Neuronal stem cell (in vitro differentiated cells): ENCODE measurements at regions not wholly inside any gene's neighbourhood (a gene's known extent, or its start where the extent isn't known, plus 50 kb on each side); places are given as distances from the start of the nearest gene placed in this dataset.

Source experiments
- DNase-seq: peaks from one replicate; pipeline ENCODE4 v3.0.0-alpha.2; 2013; ENCODE audit warnings: low spot score
- H2AFZ ChIP-seq: one replicate; pipeline ENCODE4 v1.6.1; 2013; ENCODE audit warnings: mild to moderate bottlenecking, low read length, inconsistent platforms
- H2AK5ac ChIP-seq: 2 replicates; pipeline ENCODE4 v1.6.1; 2013; ENCODE audit warnings: low read depth, mild to moderate bottlenecking, inconsistent platforms, low read length, moderate library complexity, mixed read lengths
- H2BK120ac ChIP-seq: 2 replicates; pipeline ENCODE4 v1.6.1; 2013; ENCODE audit warnings: low read depth, mild to moderate bottlenecking, inconsistent platforms, low read length, moderate library complexity, mixed read lengths
- H2BK12ac ChIP-seq: one replicate; pipeline ENCODE4 v1.6.1; 2013; ENCODE audit warnings: low read length, inconsistent platforms
- H2BK15ac ChIP-seq: 2 replicates; pipeline ENCODE4 v1.6.1; 2013; ENCODE audit warnings: mild to moderate bottlenecking, low read length, inconsistent platforms, mixed read lengths
- H2BK5ac ChIP-seq: one replicate; pipeline ENCODE4 v1.6.1; 2013; ENCODE audit warnings: inconsistent platforms, mild to moderate bottlenecking, low read length, moderate library complexity
- H3K14ac ChIP-seq: one replicate; pipeline ENCODE4 v1.6.1; 2013; ENCODE audit warnings: low read length, inconsistent platforms
- H3K18ac ChIP-seq: 2 replicates; pipeline ENCODE4 v1.6.1; 2013; ENCODE audit warnings: low read length, inconsistent platforms
- H3K23ac ChIP-seq: 2 replicates; pipeline ENCODE4 v1.6.1; 2013; ENCODE audit warnings: low read depth, mild to moderate bottlenecking, mixed read lengths, low read length, inconsistent platforms; ENCODE audit not compliant: poor library complexity
- H3K27ac ChIP-seq: replicated peaks from 3 replicates; pipeline ENCODE4 v1.5.1; 2013; ENCODE audit warnings: low read length, inconsistent platforms
- H3K27me3 ChIP-seq, 3 experiments: 2 replicates each; pipeline ENCODE4 v1.6.1; 2013; ENCODE audit warnings: low read length in 3 of 3, mild to moderate bottlenecking in 2 of 3, inconsistent platforms in 1 of 3, low read depth in 1 of 3, mixed read lengths in 1 of 3, moderate library complexity in 1 of 3; ENCODE audit not compliant: control insufficient read depth in 3 of 3, insufficient read depth in 3 of 3
- H3K36me3 ChIP-seq, 2 donors: replicated peaks in 1 of 2; 2 replicates each; pipeline ENCODE4 v1.6.1; 2013; ENCODE audit warnings: low read length in 2 of 2; ENCODE audit not compliant: control insufficient read depth in 2 of 2, insufficient read depth in 2 of 2
- H3K4ac ChIP-seq: 2 replicates; pipeline ENCODE4 v1.6.1; 2013; ENCODE audit warnings: inconsistent platforms, mild to moderate bottlenecking, low read length, moderate library complexity
- H3K4me1 ChIP-seq, 2 donors: 1 replicate in 1 of 2; 2 replicates in 1 of 2; pipeline ENCODE4 v1.6.1; 2013; ENCODE audit warnings: low read length in 2 of 2, low read depth in 1 of 2; ENCODE audit not compliant: control insufficient read depth in 2 of 2, insufficient read depth in 1 of 2
- H3K4me2 ChIP-seq: one replicate; pipeline ENCODE4 v1.6.1; 2013; ENCODE audit warnings: mild to moderate bottlenecking, low read length, inconsistent platforms; ENCODE audit not compliant: insufficient read depth, poor library complexity, severe bottlenecking
- H3K4me3 ChIP-seq, 2 donors: 2 replicates each; pipeline ENCODE4 v1.5.1; 2013; ENCODE audit warnings: low read length in 2 of 2, mild to moderate bottlenecking in 2 of 2, inconsistent platforms in 1 of 2, moderate library complexity in 1 of 2
- H3K79me1 ChIP-seq: one replicate; pipeline ENCODE4 v1.6.1; 2013; ENCODE audit warnings: low read depth, mild to moderate bottlenecking, inconsistent platforms, low read length, moderate library complexity
- H3K9ac ChIP-seq: one replicate; pipeline ENCODE4 v1.6.1; 2013; ENCODE audit warnings: mild to moderate bottlenecking, low read depth, low read length, inconsistent platforms; ENCODE audit not compliant: poor library complexity
- H3K9me3 ChIP-seq, 2 donors: replicated peaks in 1 of 2; 2 replicates each; pipeline versions ENCODE3 to v1.6.1; 2013; ENCODE audit warnings: low read length in 2 of 2, mild to moderate bottlenecking in 2 of 2, inconsistent platforms in 1 of 2, low read depth in 1 of 2, mixed read lengths in 1 of 2, moderate library complexity in 1 of 2; ENCODE audit not compliant: control insufficient read depth in 2 of 2, insufficient read depth in 1 of 2
- H4K8ac ChIP-seq: one replicate; pipeline ENCODE4 v1.6.1; 2013; ENCODE audit warnings: low read depth, mild to moderate bottlenecking, inconsistent platforms, low read length, moderate library complexity
- H4K91ac ChIP-seq: one replicate; pipeline ENCODE4 v1.6.1; 2013; ENCODE audit warnings: low read length, low read depth, mild to moderate bottlenecking, inconsistent platforms; ENCODE audit not compliant: poor library complexity
- WGBS, 2 donors: extraction: QIAGEN DNeasy Blood & Tissue Kit; methylation state at CpG; one replicate each; pipeline ENCODE4 v1.1.7; 2013; ENCODE audit warnings: missing lambda C conversion rate in 2 of 2, mixed read lengths in 1 of 2; ENCODE audit not compliant: insufficient read length in 2 of 2, insufficient replicate concordance in 1 of 2; ENCODE audit errors: extremely low coverage in 2 of 2; 5-methylcytosine and 5-hydroxymethylcytosine counted together

- no peaks in the 10 kb centered on the region for H3K79me1 ChIP-seq
- no peak overlapping the region for H3K4ac ChIP-seq
- no peak overlapping the region for H3K14ac ChIP-seq
- peaks cover 2% of the 10 kb centered on the region in 2 donors for H3K4me1 ChIP-seq
- peak overlapping the region; percentile 19 for H2AK5ac ChIP-seq
- no peak overlapping the region for H2BK120ac ChIP-seq
- peaks cover 0 to 23% (median 0%) of the 10 kb centered on the region in 3 experiments for H3K27me3 ChIP-seq
- H3K9ac ChIP-seq, result no peak overlapping the region
- H3K36me3 ChIP-seq, result no peaks in the 10 kb centered on the region
- H3K18ac ChIP-seq, result no peak overlapping the region
- H2AFZ ChIP-seq, result no peak overlapping the region
- H3K23ac ChIP-seq, result peak overlapping the region; percentile 81
- H3K4me3 ChIP-seq, result peak overlapping the region in 1 of 2 donors; percentile 45
- no peak overlapping the region for H4K8ac ChIP-seq
- no peak overlapping the region for H3K27ac ChIP-seq
- no peak overlapping the region for H4K91ac ChIP-seq
- peak overlapping the region; percentile 10 for H2BK15ac ChIP-seq
- no peak overlapping the region for H3K4me2 ChIP-seq
- WGBS, 2 donors, result no CpG with 5 or more reads among the region's 3 CpGs
- no peak for DNase-seq
- H2BK12ac ChIP-seq, result no peak overlapping the region
- no peaks in the 10 kb centered on the region for H3K9me3 ChIP-seq
- no peak overlapping the region for H2BK5ac ChIP-seq
Measured at GRCh38 chr16:11403534-11403795, 58.2 kb downstream of the RMI2 start.

GRCh38 chr16:11403920-11404319 is 58.7 kb downstream of the RMI2 start:
- H2BK12ac ChIP-seq, result no peak overlapping the region
- peaks cover 2% of the 10 kb centered on the region in 2 donors for H3K4me1 ChIP-seq
- DNase-seq, result no peak
- no peak overlapping the region for H3K23ac ChIP-seq
- no peaks in the 10 kb centered on the region for H3K36me3 ChIP-seq
- H2AK5ac ChIP-seq, result peak overlapping the region; percentile 19
- H4K8ac ChIP-seq, result no peak overlapping the region
- WGBS, 2 donors, result no CpG with 5 or more reads among the region's 6 CpGs
- no peak overlapping the region for H3K14ac ChIP-seq
- no peak overlapping the region for H3K18ac ChIP-seq
- no peaks in the 10 kb centered on the region for H3K79me1 ChIP-seq
- H3K4me2 ChIP-seq, result no peak overlapping the region
- no peak overlapping the region for H2AFZ ChIP-seq
- H3K9me3 ChIP-seq, result no peaks in the 10 kb centered on the region
- H3K4me3 ChIP-seq, result no peak overlapping the region
- no peak overlapping the region for H3K27ac ChIP-seq
- H4K91ac ChIP-seq, result no peak overlapping the region
- H2BK120ac ChIP-seq, result no peak overlapping the region
- no peak overlapping the region for H3K4ac ChIP-seq
- no peak overlapping the region for H2BK15ac ChIP-seq
- H2BK5ac ChIP-seq, result no peak overlapping the region
- peaks cover 0 to 23% (median 0%) of the 10 kb centered on the region in 3 experiments for H3K27me3 ChIP-seq
- H3K9ac ChIP-seq, result no peak overlapping the region

- no peak for DNase-seq
- Histone ChIP-seq H3K27ac (no peak overlapping the region), H3K18ac (peak overlapping the region; percentile 27), H2AFZ (no peak overlapping the region), H3K9ac (no peak overlapping the region), H3K4me1 (peaks cover 2% of the 10 kb centered on the region in 2 donors), H2AK5ac (no peak overlapping the region), H2BK120ac (no peak overlapping the region), H4K91ac (no peak overlapping the region), H3K4me2 (no peak overlapping the region), H3K14ac (no peak overlapping the region), H3K9me3 (no peaks in the 10 kb centered on the region), H2BK15ac (no peak overlapping the region), H2BK12ac (no peak overlapping the region), H3K79me1 (no peaks in the 10 kb centered on the region), H3K23ac (no peak overlapping the region), H2BK5ac (no peak overlapping the region), H3K36me3 (no peaks in the 10 kb centered on the region), H3K4ac (no peak overlapping the region), H3K4me3 (no peak overlapping the region), H4K8ac (no peak overlapping the region), H3K27me3 (peaks cover 0 to 23% (median 0%) of the 10 kb centered on the region in 3 experiments)
- no CpG with 5 or more reads among the region's 12 CpGs for WGBS, 2 donors
Measured at GRCh38 chr16:11404603-11405002, 59.3 kb downstream of the RMI2 start.

- H3K4me3 ChIP-seq, result no peak overlapping the region
- H2BK120ac ChIP-seq, result no peak overlapping the region
- no peak overlapping the region for H3K23ac ChIP-seq
- no peak overlapping the region for H3K4ac ChIP-seq
- no peak overlapping the region for H2BK12ac ChIP-seq
- WGBS, 2 donors, result no CpG with 5 or more reads among the region's 11 CpGs
- no peaks in the 10 kb centered on the region for H3K9me3 ChIP-seq
- no peak overlapping the region for H4K8ac ChIP-seq
- no peak overlapping the region for H4K91ac ChIP-seq
- H2BK5ac ChIP-seq, result no peak overlapping the region
- H3K27ac ChIP-seq, result no peak overlapping the region
- H3K4me2 ChIP-seq, result no peak overlapping the region
- H3K9ac ChIP-seq, result no peak overlapping the region
- peaks cover 0 to 23% (median 0%) of the 10 kb centered on the region in 3 experiments for H3K27me3 ChIP-seq
- no peak overlapping the region for H2BK15ac ChIP-seq
- peaks cover 2% of the 10 kb centered on the region in 2 donors for H3K4me1 ChIP-seq
- no peaks in the 10 kb centered on the region for H3K79me1 ChIP-seq
- DNase-seq, result no peak
- H2AK5ac ChIP-seq, result peak overlapping the region; percentile 53
- no peaks in the 10 kb centered on the region for H3K36me3 ChIP-seq
- H2AFZ ChIP-seq, result no peak overlapping the region
- H3K14ac ChIP-seq, result no peak overlapping the region
- H3K18ac ChIP-seq, result no peak overlapping the region
Measured at GRCh38 chr16:11405331-11406176, 60.3 kb downstream of the RMI2 start.
